HG03571 (cell line): ENCODE measurements at regions not wholly inside any gene's neighbourhood (a gene's known extent, or its start where the extent isn't known, plus 50 kb on each side); places are given as distances from the start of the nearest gene placed in this dataset.

ENCODE experiments used
- ATAC-seq: cut with Tn5 transposase; IDR thresholded peaks from one replicate; pipeline ENCODE4 v1.9.1; 2021; ENCODE audit not compliant: unreplicated experiment

- no peak for ATAC-seq
Observed at GRCh38 chr20:17794400-17794799, 94.6 kb downstream of the BANF2 start.

GRCh38 chr20:17793986-17794385 lies 94.2 kb downstream of the BANF2 start:
- no peak for ATAC-seq

GRCh38 chr20:17790296-17790695 lies 90.5 kb downstream of the BANF2 start:
- ATAC-seq, result no peak

- ATAC-seq, result no peak
Observed at GRCh38 chr20:17787816-17788215, 88.0 kb downstream of the BANF2 start.

- no peak for ATAC-seq
Observed at GRCh38 chr20:17786221-17786718, 86.5 kb downstream of the BANF2 start.
